Naive B cell (primary cell): ENCODE measurements at regions not wholly inside any gene's neighbourhood (a gene's known extent, or its start where the extent isn't known, plus 50 kb on each side); places are given as distances from the start of the nearest gene placed in this dataset.

Experiments used
- ATAC-seq, 2 donors: fragments of 150-1000 bp; cut with Tn5 transposase; 2 replicates each; pipeline ENCODE4 v1.10.0; 2021; ENCODE audit warnings: low read depth in 2 of 2, mild to moderate bottlenecking in 2 of 2, moderate library complexity in 2 of 2
- DNase-seq: peaks from one replicate; pipeline ENCODE4 v3.0.0; 2022
- H3K27ac Mint-ChIP-seq, 6 donors: one replicate each; pipeline ENCODE4 v1.8.0; 2020 to 2022; ENCODE audit warnings: mild to moderate bottlenecking in 6 of 6, mixed read lengths in 6 of 6, moderate library complexity in 5 of 6, inconsistent platforms in 2 of 6
- H3K27me3 Mint-ChIP-seq, 3 donors: one replicate each; pipeline ENCODE4 v1.8.0; 2021 to 2022; ENCODE audit warnings: mixed read lengths in 3 of 3, mild to moderate bottlenecking in 1 of 3
- H3K36me3 Mint-ChIP-seq, 2 donors: one replicate each; pipeline ENCODE4 v1.8.0; 2020 to 2022; ENCODE audit warnings: mixed read lengths in 2 of 2, inconsistent platforms in 1 of 2, mild to moderate bottlenecking in 1 of 2
- H3K4me1 Mint-ChIP-seq, 3 donors: one replicate each; pipeline ENCODE4 v1.8.0; 2020 to 2022; ENCODE audit warnings: mixed read lengths in 3 of 3, inconsistent platforms in 1 of 3, mild to moderate bottlenecking in 1 of 3, moderate library complexity in 1 of 3
- H3K4me3 Mint-ChIP-seq, 8 donors: one replicate each; pipeline ENCODE4 v1.8.0; 2020 to 2022; ENCODE audit warnings: mild to moderate bottlenecking in 8 of 8, mixed read lengths in 8 of 8, moderate library complexity in 8 of 8, inconsistent platforms in 2 of 8
- H3K9me3 Mint-ChIP-seq, 7 donors: one replicate each; pipeline ENCODE4 v1.8.0; 2020 to 2022; ENCODE audit warnings: mixed read lengths in 7 of 7, mild to moderate bottlenecking in 5 of 7, inconsistent platforms in 2 of 7, moderate library complexity in 1 of 7

DNA sequence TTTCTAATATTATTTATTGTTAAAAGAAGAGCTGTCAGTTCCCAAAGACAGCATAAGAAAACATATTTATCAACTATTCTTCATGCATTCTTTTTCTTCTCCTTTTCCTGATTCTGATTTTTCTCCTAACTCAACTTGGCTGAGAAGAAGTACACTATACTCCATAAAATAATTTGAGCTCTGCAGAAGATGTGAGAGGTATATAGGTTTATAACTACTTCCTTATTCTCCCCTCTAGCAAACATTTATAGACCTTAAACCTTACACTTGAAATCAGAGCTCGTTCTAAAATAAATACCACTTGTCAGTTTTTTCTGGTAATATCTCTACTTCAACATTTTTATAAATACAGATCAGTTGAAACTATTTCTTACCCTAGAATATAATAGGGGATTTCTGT, 724.8 kb upstream of the GRAMD2B start:
- Mint-ChIP-seq H3K27me3 (peaks cover 6 to 19% (median 8%) of the 10 kb centered on the region in 3 donors), H3K36me3 (no peaks in the 10 kb centered on the region), H3K9me3 (peaks cover 0 to 6% (median under 1%) of the 10 kb centered on the region in 7 donors), H3K27ac (no peak overlapping the region), H3K4me1 (no peaks in the 10 kb centered on the region), H3K4me3 (no peak overlapping the region)
- ATAC-seq = no peak
- no peak for DNase-seq

- ATAC-seq (no peak), DNase-seq (no peak)
- H3K27ac Mint-ChIP-seq = no peak overlapping the region
- peaks cover 6 to 13% (median 8%) of the 10 kb centered on the region in 3 donors for H3K27me3 Mint-ChIP-seq
- peaks cover 5 to 15% (median 12%) of the 10 kb centered on the region in 7 donors for H3K9me3 Mint-ChIP-seq
- H3K4me1 Mint-ChIP-seq = no peaks in the 10 kb centered on the region
- no peak overlapping the region for H3K4me3 Mint-ChIP-seq
- peaks cover 0 to 11% of the 10 kb centered on the region in 2 donors for H3K36me3 Mint-ChIP-seq
Observed at GRCh38 chr5:125699860-125700259, 723.3 kb upstream of the GRAMD2B start.

- Mint-ChIP-seq H3K4me3 (no peak overlapping the region), H3K36me3 (peaks cover 0 to 11% of the 10 kb centered on the region in 2 donors), H3K27me3 (peaks cover 6 to 9% (median 7%) of the 10 kb centered on the region in 3 donors), H3K27ac (no peak overlapping the region), H3K9me3 (peaks cover 5 to 20% (median 14%) of the 10 kb centered on the region in 7 donors), H3K4me1 (no peaks in the 10 kb centered on the region)
- ATAC-seq (no peak), DNase-seq (no peak)
Observed at GRCh38 chr5:125700380-125700861, 722.8 kb upstream of the GRAMD2B start.

GRCh38 chr5:125703616-125704015, 719.6 kb upstream of the GRAMD2B start:
- H3K9me3 Mint-ChIP-seq = peaks cover 5 to 27% (median 14%) of the 10 kb centered on the region in 7 donors
- H3K27ac Mint-ChIP-seq = no peak overlapping the region
- peaks cover 0 to 9% (median 2%) of the 10 kb centered on the region in 3 donors for H3K27me3 Mint-ChIP-seq
- H3K36me3 Mint-ChIP-seq = peaks cover 0 to 11% of the 10 kb centered on the region in 2 donors
- H3K4me3 Mint-ChIP-seq = no peak overlapping the region
- H3K4me1 Mint-ChIP-seq = no peaks in the 10 kb centered on the region
- DNase-seq = no peak
- ATAC-seq = no peak

- ATAC-seq = no peak
- Mint-ChIP-seq H3K27me3 (peaks cover 0 to 13% (median 6%) of the 10 kb centered on the region in 3 donors), H3K36me3 (peaks cover 0 to 11% of the 10 kb centered on the region in 2 donors), H3K4me1 (no peaks in the 10 kb centered on the region), H3K27ac (no peak overlapping the region), H3K9me3 (peaks cover 5 to 27% (median 14%) of the 10 kb centered on the region in 7 donors), H3K4me3 (no peak overlapping the region)
- DNase-seq = no peak
Observed at GRCh38 chr5:125704888-125705287, 718.3 kb upstream of the GRAMD2B start.

GRCh38 chr5:125708583-125708982, 714.6 kb upstream of the GRAMD2B start:
- H3K36me3 Mint-ChIP-seq = peaks cover 0 to 11% of the 10 kb centered on the region in 2 donors
- no peak for DNase-seq
- no peak overlapping the region for H3K4me3 Mint-ChIP-seq
- H3K27me3 Mint-ChIP-seq = peaks cover 0 to 14% (median 13%) of the 10 kb centered on the region in 3 donors
- H3K4me1 Mint-ChIP-seq = no peaks in the 10 kb centered on the region
- H3K9me3 Mint-ChIP-seq = peaks cover 5 to 26% (median 13%) of the 10 kb centered on the region in 7 donors
- H3K27ac Mint-ChIP-seq = no peak overlapping the region
- no peak for ATAC-seq

DNA sequence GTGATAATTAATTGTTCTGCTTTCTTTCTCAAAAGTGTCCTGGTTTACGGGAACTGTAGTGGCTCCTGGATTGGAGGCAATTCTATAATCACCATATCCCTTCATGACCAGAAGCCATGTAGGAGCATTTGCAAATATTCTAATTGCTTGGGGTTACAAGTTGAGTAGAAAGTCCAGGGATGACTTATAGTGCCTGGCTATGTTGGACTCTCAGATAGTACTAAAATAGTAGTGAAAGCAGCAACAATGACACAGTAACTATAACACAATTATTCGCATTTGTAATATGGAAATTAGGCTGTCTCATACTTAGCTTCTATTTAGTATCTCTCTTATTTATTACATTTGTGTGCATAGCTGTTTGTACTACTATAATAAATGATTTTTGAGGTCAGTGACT, 712.5 kb upstream of the GRAMD2B start:
- H3K27ac Mint-ChIP-seq = no peak overlapping the region
- H3K27me3 Mint-ChIP-seq = peaks cover 0 to 27% (median 24%) of the 10 kb centered on the region in 3 donors
- H3K4me1 Mint-ChIP-seq = no peaks in the 10 kb centered on the region
- H3K9me3 Mint-ChIP-seq = peaks cover 0 to 4% (median 0%) of the 10 kb centered on the region in 7 donors
- ATAC-seq (no peak), DNase-seq (no peak)
- H3K36me3 Mint-ChIP-seq = no peaks in the 10 kb centered on the region
- no peak overlapping the region for H3K4me3 Mint-ChIP-seq

GRCh38 chr5:125712397-125712796, 710.8 kb upstream of the GRAMD2B start:
- H3K27me3 Mint-ChIP-seq = peaks cover 6 to 41% (median 29%) of the 10 kb centered on the region in 3 donors
- H3K27ac Mint-ChIP-seq = no peak overlapping the region
- ATAC-seq (no peak), DNase-seq (no peak)
- no peak overlapping the region for H3K4me3 Mint-ChIP-seq
- no peaks in the 10 kb centered on the region for H3K4me1 Mint-ChIP-seq
- no peaks in the 10 kb centered on the region for H3K36me3 Mint-ChIP-seq
- no peaks in the 10 kb centered on the region for H3K9me3 Mint-ChIP-seq

DNA sequence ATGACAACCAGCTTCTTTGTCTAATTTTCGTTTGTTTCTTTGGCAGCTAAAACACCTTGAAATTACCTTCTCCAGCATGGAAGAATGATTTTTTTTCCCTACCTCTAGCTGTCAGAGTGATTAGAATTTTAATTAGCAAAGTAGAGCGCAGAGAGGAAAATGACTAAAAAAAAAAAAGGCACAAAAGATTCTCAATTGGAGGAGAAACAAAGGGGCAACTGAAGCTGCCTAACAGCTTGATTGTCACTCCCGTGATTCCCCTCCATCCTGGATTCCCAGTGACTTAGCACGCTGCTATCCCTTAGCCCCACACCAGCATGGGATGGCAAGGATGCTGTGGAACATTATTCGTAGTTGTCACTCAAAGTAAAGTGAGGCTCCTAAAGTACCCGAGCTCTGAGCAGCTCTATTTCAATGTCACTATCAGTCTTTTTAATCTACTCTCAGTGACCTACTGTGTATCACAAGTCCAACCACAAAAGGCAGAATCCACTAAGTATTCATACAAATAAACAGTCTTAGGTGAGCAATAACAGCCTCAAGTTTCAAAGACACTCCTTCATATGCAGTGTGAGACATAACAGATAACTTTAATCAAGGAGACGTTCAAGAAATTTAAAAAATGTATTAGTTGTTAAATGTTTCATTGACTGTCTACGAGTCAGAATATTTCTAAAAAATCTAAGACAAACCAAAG, 710.0 kb upstream of the GRAMD2B start:
- H3K27me3 Mint-ChIP-seq = peaks cover 6 to 47% (median 29%) of the 10 kb centered on the region in 3 donors
- no peak overlapping the region for H3K27ac Mint-ChIP-seq
- no peak for ATAC-seq
- no peak for DNase-seq
- H3K4me3 Mint-ChIP-seq = no peak overlapping the region
- H3K4me1 Mint-ChIP-seq = no peaks in the 10 kb centered on the region
- H3K9me3 Mint-ChIP-seq = no peaks in the 10 kb centered on the region
- H3K36me3 Mint-ChIP-seq = no peaks in the 10 kb centered on the region

GRCh38 chr5:125715216-125715615, 708.0 kb upstream of the GRAMD2B start:
- Mint-ChIP-seq H3K36me3 (no peaks in the 10 kb centered on the region), H3K9me3 (no peaks in the 10 kb centered on the region), H3K27me3 (peaks cover 6 to 38% (median 20%) of the 10 kb centered on the region in 3 donors), H3K4me3 (no peak overlapping the region), H3K4me1 (no peaks in the 10 kb centered on the region), H3K27ac (no peak overlapping the region)
- DNase-seq (no peak), ATAC-seq (no peak)

DNA sequence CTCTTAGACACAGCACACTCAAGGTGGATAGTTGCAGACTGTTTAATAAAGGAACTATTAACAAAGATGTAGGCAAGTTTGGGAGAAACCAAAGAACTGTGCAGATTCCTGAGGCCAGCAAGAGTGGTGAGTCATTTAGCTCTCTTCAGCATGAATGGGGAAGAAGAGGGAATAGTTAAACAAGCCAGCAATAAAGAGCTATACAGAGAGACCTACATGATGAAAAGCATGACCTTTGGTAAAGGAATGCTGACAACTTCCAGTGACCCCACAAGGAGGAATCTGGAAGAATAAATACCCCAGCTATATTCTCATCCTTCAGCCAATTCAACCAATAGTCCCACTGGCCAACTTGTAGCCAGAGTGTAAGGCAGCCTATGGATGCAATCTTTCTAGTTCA, 706.0 kb upstream of the GRAMD2B start:
- no peak for ATAC-seq
- no peak overlapping the region for H3K27ac Mint-ChIP-seq

DNA sequence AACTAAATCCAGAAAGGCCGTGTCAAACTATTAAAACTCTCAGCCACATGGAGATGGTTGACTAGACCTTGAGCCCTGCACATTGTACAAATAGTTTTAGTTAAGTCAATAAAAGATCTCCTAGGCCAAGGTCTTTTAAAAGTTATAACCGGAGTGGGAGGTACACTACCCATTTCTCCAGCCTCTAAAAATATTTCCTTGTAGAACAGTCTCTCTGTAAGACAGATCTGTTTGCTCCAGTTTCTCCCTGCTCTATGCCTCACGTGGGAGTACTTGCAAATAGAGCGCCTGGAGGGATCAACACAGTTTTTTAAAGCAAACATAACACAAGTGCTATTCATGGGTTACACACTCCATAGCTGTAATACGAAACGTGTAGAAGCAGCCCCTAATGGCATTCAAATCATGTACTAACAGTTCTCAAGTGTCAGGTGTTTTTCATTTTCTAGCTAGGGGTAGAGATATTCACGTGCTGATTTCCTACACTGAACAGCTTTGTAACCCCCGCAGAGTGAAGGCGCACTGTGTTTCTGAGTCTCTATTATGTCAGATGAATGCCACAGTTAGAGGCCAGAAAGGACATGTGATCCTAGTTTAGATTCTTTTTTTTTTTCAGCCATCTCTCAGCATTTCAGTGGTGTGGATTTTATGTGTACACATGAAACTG, 703.4 kb upstream of the GRAMD2B start:
- Mint-ChIP-seq H3K4me1 (no peaks in the 10 kb centered on the region), H3K27me3 (peaks cover 5 to 22% (median 6%) of the 10 kb centered on the region in 3 donors), H3K4me3 (no peak overlapping the region), H3K27ac (no peak overlapping the region), H3K36me3 (no peaks in the 10 kb centered on the region), H3K9me3 (no peaks in the 10 kb centered on the region)
- ATAC-seq (no peak), DNase-seq (no peak)

More for the DNA sequence above, 706.0 kb upstream of the GRAMD2B start:
- Mint-ChIP-seq H3K36me3 (no peaks in the 10 kb centered on the region), H3K4me1 (no peaks in the 10 kb centered on the region), H3K27me3 (peaks cover 6 to 34% (median 20%) of the 10 kb centered on the region in 3 donors), H3K9me3 (no peaks in the 10 kb centered on the region), H3K4me3 (no peak overlapping the region)
- no peak for DNase-seq

- Mint-ChIP-seq H3K27ac (no peak overlapping the region), H3K27me3 (peaks cover 5 to 22% (median 6%) of the 10 kb centered on the region in 3 donors), H3K36me3 (no peaks in the 10 kb centered on the region), H3K9me3 (no peaks in the 10 kb centered on the region), H3K4me1 (no peaks in the 10 kb centered on the region), H3K4me3 (no peak overlapping the region)
- ATAC-seq = no peak
- DNase-seq = no peak
Observed at GRCh38 chr5:125720348-125720685, 702.9 kb upstream of the GRAMD2B start.

DNA sequence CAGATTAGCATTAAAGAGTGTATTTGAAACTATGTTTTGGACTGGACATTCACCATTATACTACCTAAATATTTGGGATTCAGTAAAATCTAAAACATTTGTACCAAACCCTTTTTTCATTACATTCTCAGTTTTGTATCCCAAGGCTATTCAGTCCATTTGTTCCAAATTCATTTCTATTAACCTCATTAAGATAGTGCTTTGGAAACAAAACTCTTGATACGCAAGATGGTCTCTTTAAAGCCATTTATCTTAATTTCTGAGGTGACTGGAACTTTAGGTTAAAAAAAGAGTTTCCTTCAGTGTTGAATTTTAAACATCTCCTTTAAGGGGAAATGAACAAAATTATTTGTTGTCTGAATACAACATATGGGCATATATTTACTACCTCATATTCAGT, 702.5 kb upstream of the GRAMD2B start:
- no peak overlapping the region for H3K27ac Mint-ChIP-seq
- DNase-seq = no peak
- H3K36me3 Mint-ChIP-seq = no peaks in the 10 kb centered on the region

More for the DNA sequence above, 702.5 kb upstream of the GRAMD2B start:
- Mint-ChIP-seq H3K4me1 (no peaks in the 10 kb centered on the region), H3K27me3 (peaks cover 5 to 21% (median 6%) of the 10 kb centered on the region in 3 donors), H3K4me3 (no peak overlapping the region), H3K9me3 (no peaks in the 10 kb centered on the region)
- no peak for ATAC-seq
